ENCODE measurements at regions not wholly inside any gene's neighbourhood (a gene's known extent, or its start where the extent isn't known, plus 50 kb on each side); places are given as distances from the start of the nearest gene placed in this dataset.

- ChIA-PET CTCF (no interaction called here), POLR2A (interaction anchor here (0.8 kb wide), 1 partner anchor 25 kb away, joined by 4 read pairs; no protein-coding TSS in a partner anchor)
These were observed 58.2 kb downstream of the ESM1 start for GRCh38 chr5:54927097-54927746.

GRCh38 chr5:54924487-54924886 is 60.9 kb downstream of the ESM1 start:
- POLR2A ChIA-PET, result no interaction called here
- CTCF ChIA-PET, result no interaction called here

- ChIA-PET CTCF (no interaction called here), POLR2A (no interaction called here)
These were observed 68.1 kb downstream of the ESM1 start for GRCh38 chr5:54917323-54917722.

- ChIA-PET CTCF (no interaction called here), POLR2A (no interaction called here)
These were observed 69.8 kb downstream of the ESM1 start for GRCh38 chr5:54915466-54916027.

GRCh38 chr5:54912021-54912420 is 73.4 kb downstream of the ESM1 start:
- POLR2A ChIA-PET, result no interaction called here
- CTCF ChIA-PET, result interaction anchor here (0.6 kb wide), 1 partner anchor 235 kb away, joined by 3 read pairs; no protein-coding TSS in a partner anchor

GRCh38 chr5:54909911-54910870 is 75.2 kb downstream of the ESM1 start:
- ChIA-PET CTCF (interaction anchor here (1.4 to 2.2 kb wide), 2 partner anchors 20 to 236 kb away, joined by 4 to 11 read pairs; no protein-coding TSS in a partner anchor), POLR2A (no interaction called here)

GRCh38 chr5:54908774-54909525 is 76.4 kb downstream of the ESM1 start:
- ChIA-PET CTCF (interaction anchor here (0.5 to 2.2 kb wide), 5 partner anchors 14 to 394 kb away, joined by 3 to 11 read pairs (median 5); partner anchors contain the start of gene GPX8), POLR2A (no interaction called here)

GRCh38 chr5:54905942-54906537 is 79.4 kb downstream of the ESM1 start:
- CTCF ChIA-PET, result interaction anchor here (0.8 to 2.0 kb wide), 12 partner anchors 11 to 254 kb away, joined by 3 to 9 read pairs (median 4); partner anchors contain the start of genes GPX8 and GZMK
- POLR2A ChIA-PET, result no interaction called here

- POLR2A ChIA-PET, result no interaction called here
- CTCF ChIA-PET, result interaction anchor here (0.5 to 1.7 kb wide), 6 partner anchors 10 to 338 kb away, joined by 3 to 9 read pairs (median 4); no protein-coding TSS in a partner anchor
These were observed 80.1 kb downstream of the ESM1 start for GRCh38 chr5:54905246-54905795.

GRCh38 chr5:54904425-54904824 is 81.0 kb downstream of the ESM1 start:
- ChIA-PET POLR2A (no interaction called here), CTCF (interaction anchor here (1.1 to 1.7 kb wide), 2 partner anchors 242 to 248 kb away, joined by 3 to 6 read pairs; no protein-coding TSS in a partner anchor)

GRCh38 chr5:54902791-54903473 is 82.5 kb downstream of the ESM1 start:
- ChIA-PET CTCF (interaction anchor here (1.0 to 2.1 kb wide), 7 partner anchors 26 to 325 kb away, joined by 3 to 7 read pairs (median 4); partner anchors contain the start of gene GPX8), POLR2A (no interaction called here)

GRCh38 chr5:54900984-54901725 is 84.2 kb downstream of the ESM1 start:
- ChIA-PET POLR2A (no interaction called here), CTCF (interaction anchor here (0.6 to 1.9 kb wide), 3 partner anchors 181 to 259 kb away, joined by 4 to 6 read pairs (median 4); partner anchors contain the start of gene GPX8)

GRCh38 chr5:54897001-54897400 is 88.4 kb downstream of the ESM1 start:
- ChIA-PET CTCF (no interaction called here), POLR2A (no interaction called here)

- ChIA-PET CTCF (interaction anchor here (0.9 kb wide), 1 partner anchor 9 kb away, joined by 3 read pairs; no protein-coding TSS in a partner anchor), POLR2A (no interaction called here)
These were observed 89.5 kb downstream of the ESM1 start for GRCh38 chr5:54895816-54896341.

- POLR2A ChIA-PET, result no interaction called here
- CTCF ChIA-PET, result interaction anchor here (0.6 to 1.3 kb wide), 4 partner anchors 9 to 59 kb away, joined by 3 read pairs; no protein-coding TSS in a partner anchor
These were observed 90.2 kb downstream of the ESM1 start for GRCh38 chr5:54894957-54895815.

GRCh38 chr5:54889826-54890225 is 95.6 kb downstream of the ESM1 start:
- ChIA-PET CTCF (no interaction called here), POLR2A (no interaction called here)
